HG02642 (cell line): ENCODE measurements at regions not wholly inside any gene's neighbourhood (a gene's known extent, or its start where the extent isn't known, plus 50 kb on each side); places are given as distances from the start of the nearest gene placed in this dataset.
"Not testable (repeated sequence)": the region's sequence is repeated elsewhere in the genome, so short reads cannot be mapped to it uniquely, and the experiment has no call there.

Source experiments
- ATAC-seq: cut with Tn5 transposase; IDR thresholded peaks from one replicate; pipeline ENCODE4 v1.9.1; 2021; ENCODE audit warnings: mild to moderate bottlenecking; ENCODE audit not compliant: unreplicated experiment, poor library complexity

- ATAC-seq = no peak
Measured at GRCh38 chr9:102767076-102767475, 228.1 kb upstream of the CYLC2 start.

- no peak for ATAC-seq
Measured at GRCh38 chr9:102740578-102740977, 254.6 kb upstream of the CYLC2 start.

- no peak for ATAC-seq
Measured at GRCh38 chr9:102728946-102729345, 266.2 kb upstream of the CYLC2 start.

GRCh38 chr9:102714184-102714583 is 280.9 kb upstream of the CYLC2 start:
- ATAC-seq = no peak

- not testable (repeated sequence) for ATAC-seq
Measured at GRCh38 chr9:102712910-102713309, 282.2 kb upstream of the CYLC2 start.

GRCh38 chr9:102700936-102701335 is 294.2 kb upstream of the CYLC2 start:
- ATAC-seq = no peak

GRCh38 chr9:102669220-102669619 is 325.9 kb upstream of the CYLC2 start:
- no peak for ATAC-seq

GRCh38 chr9:102652471-102652870 is 342.7 kb upstream of the CYLC2 start:
- ATAC-seq = no peak

GRCh38 chr9:102650896-102651295 is 344.2 kb upstream of the CYLC2 start:
- ATAC-seq = no peak

GRCh38 chr9:102642651-102643050 is 352.5 kb upstream of the CYLC2 start:
- ATAC-seq = no peak

- no peak for ATAC-seq
Measured at GRCh38 chr9:102631559-102631958, 363.6 kb upstream of the CYLC2 start.

GRCh38 chr9:102609461-102609860 is 385.7 kb upstream of the CYLC2 start:
- ATAC-seq = no peak

GRCh38 chr9:102603198-102604195 is 391.6 kb upstream of the CYLC2 start:
- not testable (repeated sequence) for ATAC-seq

- ATAC-seq = no peak
Measured at GRCh38 chr9:102594241-102594640, 400.9 kb upstream of the CYLC2 start.

- ATAC-seq = no peak
Measured at GRCh38 chr9:102587281-102587680, 407.9 kb upstream of the CYLC2 start.

GRCh38 chr9:102569436-102569835 is 425.7 kb upstream of the CYLC2 start:
- ATAC-seq = no peak

- ATAC-seq = no peak
Measured at GRCh38 chr9:102551346-102551745, 443.8 kb upstream of the CYLC2 start.

GRCh38 chr9:102550886-102551285 is 444.2 kb upstream of the CYLC2 start:
- ATAC-seq = no peak

- ATAC-seq = no peak
Measured at GRCh38 chr9:102550266-102550665, 444.9 kb upstream of the CYLC2 start.

- ATAC-seq = no peak
Measured at GRCh38 chr9:102534031-102534430, 461.1 kb upstream of the CYLC2 start.

GRCh38 chr9:102521097-102521755 is 473.9 kb upstream of the CYLC2 start:
- ATAC-seq = no peak
